MM.1S (cell line): ENCODE measurements at regions not wholly inside any gene's neighbourhood (a gene's known extent, or its start where the extent isn't known, plus 50 kb on each side); places are given as distances from the start of the nearest gene placed in this dataset.

Source experiments
- DNase-seq: peaks from one replicate; pipeline ENCODE4 v3.0.0-alpha.2; 2015
- H2AFZ ChIP-seq: fragments of 300-600 bp; sonication (generic); 2 replicates; pipeline ENCODE4 v1.6.0; 2016; ENCODE audit warnings: antibody characterized with exemption, low read length
- H3F3A ChIP-seq: fragments of 300-600 bp; sonication (generic); 2 replicates; pipeline ENCODE4 v1.6.1; 2016; ENCODE audit warnings: mild to moderate bottlenecking, antibody characterized with exemption, low read length, moderate library complexity, mixed read lengths; ENCODE audit not compliant: insufficient read depth
- H3K27ac ChIP-seq: fragments of 300-600 bp; sonication (generic); 2 replicates; pipeline ENCODE4 v1.5.1; 2016; ENCODE audit warnings: mild to moderate bottlenecking, low read length
- H3K27me3 ChIP-seq: fragments of 300-600 bp; sonication (generic); replicated peaks from 2 replicates; pipeline ENCODE4 v1.6.0; 2016; ENCODE audit warnings: low read length; ENCODE audit not compliant: insufficient read depth
- H3K36me3 ChIP-seq: fragments of 300-600 bp; sonication (generic); replicated peaks from 2 replicates; pipeline ENCODE4 v1.6.1; 2016; ENCODE audit warnings: mild to moderate bottlenecking, low read length, mixed read lengths; ENCODE audit not compliant: insufficient read depth
- H3K4me1 ChIP-seq: fragments of 300-600 bp; sonication (generic); 2 replicates; pipeline ENCODE4 v1.6.1; 2016; ENCODE audit warnings: low read length, mixed read lengths
- H3K4me2 ChIP-seq: fragments of 300-600 bp; sonication (generic); 2 replicates; pipeline ENCODE4 v1.6.0; 2016; ENCODE audit warnings: low read depth, low read length
- H3K4me3 ChIP-seq: fragments of 300-600 bp; sonication (generic); 2 replicates; pipeline ENCODE4 v1.5.1; 2016; ENCODE audit warnings: low read length, mixed read lengths
- H3K79me2 ChIP-seq: fragments of 300-600 bp; sonication (generic); 2 replicates; pipeline ENCODE4 v1.6.1; 2016; ENCODE audit warnings: mixed run types, low read length, mixed read lengths
- H3K9ac ChIP-seq: fragments of 300-600 bp; sonication (generic); 2 replicates; pipeline ENCODE4 v1.6.1; 2016; ENCODE audit warnings: low read length, mixed read lengths
- H3K9me2 ChIP-seq: fragments of 300-600 bp; sonication (generic); replicated peaks from 2 replicates; pipeline ENCODE4 v1.6.1; 2016; ENCODE audit warnings: mild to moderate bottlenecking, low read length, mixed read lengths; ENCODE audit not compliant: insufficient read depth
- H3K9me3 ChIP-seq: fragments of 300-600 bp; sonication (generic); replicated peaks from 2 replicates; pipeline ENCODE4 v1.6.1; 2016; ENCODE audit warnings: mild to moderate bottlenecking, low read length, mixed read lengths; ENCODE audit not compliant: insufficient read depth
- H4K20me1 ChIP-seq: fragments of 300-600 bp; sonication (generic); 2 replicates; pipeline ENCODE4 v1.6.1; 2016; ENCODE audit warnings: mild to moderate bottlenecking, low read length, moderate library complexity, mixed read lengths; ENCODE audit not compliant: insufficient read depth
- CTCF ChIP-seq: fragments of 300-600 bp; sonication (generic); IDR thresholded peaks from 2 replicates; pipeline ENCODE4 v1.5.1; 2016; ENCODE audit warnings: antibody characterized with exemption, low read length, mixed read lengths
- EZH2 ChIP-seq: fragments of 300-600 bp; sonication (generic); optimal IDR thresholded peaks from 2 replicates; pipeline ENCODE3; 2017; ENCODE audit warnings: low read depth, mild to moderate bottlenecking, antibody characterized with exemption, low read length, mixed read lengths
- EZH2phosphoT487 ChIP-seq: fragments of 300-600 bp; sonication (generic); IDR thresholded peaks from 2 replicates; pipeline ENCODE4 v1.6.1; 2018; ENCODE audit warnings: antibody characterized with exemption, low read length

DNA sequence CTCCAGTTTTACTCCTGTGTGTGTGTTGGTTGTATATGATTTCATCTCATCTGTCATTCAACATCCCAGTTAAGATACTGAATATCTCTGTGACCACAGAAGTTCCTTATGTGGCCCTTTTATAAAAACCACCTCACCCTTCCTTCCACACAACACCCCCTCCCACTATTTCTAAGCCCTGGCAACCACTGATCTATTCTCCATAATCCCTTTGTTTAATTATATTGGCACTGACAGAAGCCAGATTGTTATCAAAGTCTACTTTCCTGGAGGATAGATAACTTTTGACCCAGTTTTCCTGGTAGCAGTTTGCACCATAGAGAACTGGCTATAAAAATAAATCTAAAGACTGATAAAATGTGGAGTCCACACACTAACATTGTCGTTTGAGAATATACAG is 902.8 kb downstream of the SLC16A7 start:
- TF ChIP-seq EZH2 (no peak), CTCF (no peak), EZH2phosphoT487 (no peak)
- Histone ChIP-seq H2AFZ (no peak overlapping the region), H3K4me3 (no peak overlapping the region), H4K20me1 (no peaks in the 10 kb centered on the region), H3K9me2 (no peaks in the 10 kb centered on the region), H3K4me2 (no peak overlapping the region), H3K27ac (no peak overlapping the region), H3K27me3 (no peaks in the 10 kb centered on the region), H3F3A (peaks cover 4% of the 10 kb centered on the region), H3K79me2 (no peaks in the 10 kb centered on the region), H3K4me1 (peaks cover 13% of the 10 kb centered on the region), H3K9me3 (no peaks in the 10 kb centered on the region), H3K36me3 (no peaks in the 10 kb centered on the region), H3K9ac (no peak overlapping the region)
- DNase-seq: no peak

GRCh38 chr12:60501124-60501729 is 905.4 kb downstream of the SLC16A7 start:
- DNase-seq: peak; percentile 30
- no peak overlapping the region for H3K9ac ChIP-seq
- peaks cover 13% of the 10 kb centered on the region for H3K4me1 ChIP-seq
- TF ChIP-seq EZH2phosphoT487: no peak
- no peak for TF ChIP-seq EZH2
- no peak for TF ChIP-seq CTCF
- H4K20me1 ChIP-seq: no peaks in the 10 kb centered on the region
- H2AFZ ChIP-seq: no peak overlapping the region
- H3K4me2 ChIP-seq: no peak overlapping the region
- no peaks in the 10 kb centered on the region for H3K9me3 ChIP-seq
- no peaks in the 10 kb centered on the region for H3K36me3 ChIP-seq
- H3K27ac ChIP-seq: no peak overlapping the region
- H3K79me2 ChIP-seq: no peaks in the 10 kb centered on the region
- H3K27me3 ChIP-seq: no peaks in the 10 kb centered on the region
- H3F3A ChIP-seq: peaks cover 4% of the 10 kb centered on the region
- no peaks in the 10 kb centered on the region for H3K9me2 ChIP-seq
- H3K4me3 ChIP-seq: no peak overlapping the region

DNA sequence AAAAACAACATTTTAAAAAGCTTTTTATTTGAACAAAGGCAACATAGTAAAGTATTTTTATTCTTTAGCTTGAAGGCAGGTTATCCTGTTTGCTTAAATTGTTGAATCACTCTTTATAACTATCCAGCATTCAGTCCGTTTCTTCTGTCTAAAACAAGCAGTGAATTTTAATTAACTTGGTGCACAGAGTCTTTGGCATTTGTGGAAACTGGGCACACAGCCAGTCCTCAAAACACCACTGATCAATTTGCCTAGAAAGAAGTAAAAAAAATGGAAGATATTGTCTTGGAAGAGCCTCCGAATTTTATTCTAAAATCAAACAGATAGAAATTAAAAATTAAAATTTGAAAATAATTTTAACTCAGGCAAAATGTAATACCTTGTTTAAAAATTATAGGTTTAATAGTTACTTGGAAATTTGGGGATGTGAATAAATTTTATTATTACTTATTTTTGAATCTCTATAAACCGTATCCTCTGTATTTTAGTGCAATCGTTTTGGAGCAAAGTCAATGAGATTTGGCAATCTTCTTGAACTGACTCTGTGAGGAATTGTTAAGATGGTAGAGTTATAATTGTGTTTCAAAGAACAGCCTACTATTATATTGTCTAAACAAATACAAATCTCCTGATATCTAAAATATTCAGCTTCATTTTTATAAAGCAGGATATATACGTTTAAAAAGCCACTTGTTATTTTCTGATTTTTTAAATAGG is 927.0 kb downstream of the SLC16A7 start:
- Histone ChIP-seq H3K27me3 (no peaks in the 10 kb centered on the region), H4K20me1 (no peaks in the 10 kb centered on the region), H3K36me3 (no peaks in the 10 kb centered on the region), H3K4me2 (no peak overlapping the region), H2AFZ (no peak overlapping the region), H3K79me2 (no peaks in the 10 kb centered on the region), H3K9ac (no peak overlapping the region), H3K4me3 (no peak overlapping the region), H3K4me1 (no peaks in the 10 kb centered on the region), H3K27ac (no peak overlapping the region), H3F3A (no peaks in the 10 kb centered on the region), H3K9me2 (no peaks in the 10 kb centered on the region), H3K9me3 (no peaks in the 10 kb centered on the region)
- TF ChIP-seq CTCF (no peak), EZH2 (no peak), EZH2phosphoT487 (no peak)
- DNase-seq: no peak
